ENCODE measurements at regions not wholly inside any gene's neighbourhood (a gene's known extent, or its start where the extent isn't known, plus 50 kb on each side); places are given as distances from the start of the nearest gene placed in this dataset.
"Not testable (repeated sequence)": the region's sequence is repeated elsewhere in the genome, so short reads cannot be mapped to it uniquely, and the experiment has no call there.

- no peak for DNase-seq
These were observed 138.7 kb downstream of the YTHDC2 start for GRCh38 chr5:113652161-113652560.

DNA sequence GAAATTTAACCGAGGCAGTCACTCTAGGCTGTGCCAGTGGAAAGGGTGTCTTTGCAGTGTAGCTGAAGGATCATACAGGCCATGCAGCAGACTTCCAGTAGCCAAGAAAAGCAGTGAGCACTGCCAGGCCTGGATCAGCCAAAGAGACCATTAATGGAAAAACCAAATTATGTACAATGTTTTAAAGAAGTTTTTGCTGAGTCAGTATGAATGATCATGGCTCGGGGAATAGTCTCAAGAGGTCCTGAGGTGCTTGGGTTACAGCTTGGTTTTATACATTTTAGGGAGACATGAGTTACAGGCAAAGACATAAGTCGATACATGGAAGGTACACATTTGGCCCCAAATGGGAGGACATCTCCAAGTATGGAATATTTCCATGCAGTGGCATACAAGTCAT is 141.3 kb downstream of the YTHDC2 start:
- DNase-seq, result no peak

GRCh38 chr5:113660206-113660605 is 146.7 kb downstream of the YTHDC2 start:
- DNase-seq, result no peak

DNA sequence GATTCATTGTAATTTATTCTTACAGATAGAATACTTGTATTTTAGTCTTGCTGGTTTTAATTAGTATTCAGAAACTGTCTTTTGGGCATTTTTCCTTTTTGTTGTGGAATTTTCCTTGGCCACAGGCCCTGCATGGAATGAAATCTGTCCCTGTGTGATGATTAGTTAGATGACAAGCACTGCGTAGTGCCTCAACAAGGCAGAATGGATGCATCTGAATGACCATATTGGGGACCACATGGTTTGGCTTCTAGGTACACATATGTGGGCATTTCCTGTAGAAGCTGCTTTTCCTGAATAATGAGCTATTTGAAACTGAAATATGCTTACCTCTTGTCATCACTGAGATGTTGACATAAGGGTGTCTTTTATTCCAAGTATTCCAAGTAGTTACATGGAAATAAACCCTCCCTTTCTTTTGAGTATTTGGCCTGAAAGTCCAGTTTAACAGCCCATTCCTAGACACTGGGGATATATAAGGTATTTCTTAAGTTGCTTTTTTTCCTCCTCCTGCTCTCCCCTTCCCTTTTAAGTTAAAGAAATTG is 147.3 kb downstream of the YTHDC2 start:
- no peak for DNase-seq

DNA sequence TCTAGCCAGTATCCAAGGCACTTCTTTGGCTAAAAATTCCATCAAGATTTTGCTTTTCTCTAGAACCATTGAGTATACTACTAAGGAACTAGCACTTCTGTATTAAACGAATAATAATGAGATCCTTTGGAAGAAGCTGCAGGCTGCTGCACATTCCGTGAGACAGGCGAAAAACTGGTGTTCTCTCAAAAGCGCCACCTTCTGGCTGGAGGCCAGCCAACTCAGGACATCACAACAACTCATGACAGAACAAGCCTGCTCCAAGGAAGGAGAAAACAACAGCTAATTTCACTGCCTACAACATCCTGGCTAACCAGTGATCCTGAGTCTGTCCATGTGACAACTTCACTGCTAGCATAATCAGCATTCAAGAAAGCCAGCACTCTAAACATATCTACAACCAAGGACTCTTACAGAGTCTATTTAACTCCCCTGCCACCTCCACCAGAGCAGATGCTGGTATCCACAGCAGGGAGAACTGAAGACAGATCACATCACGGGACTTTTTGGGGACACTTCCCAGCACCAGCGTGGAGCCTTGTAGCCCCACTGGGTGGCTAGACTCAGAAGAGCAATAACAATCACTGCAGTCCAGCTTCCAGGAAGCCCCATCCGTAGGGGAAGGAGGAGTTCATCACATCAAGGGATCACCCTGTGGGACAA is 150.5 kb downstream of the YTHDC2 start:
- DNase-seq, result peak in 1 of 56 donors; percentile 7

- DNase-seq, result no peak
These were observed 159.5 kb downstream of the YTHDC2 start for GRCh38 chr5:113673041-113673440.

DNA sequence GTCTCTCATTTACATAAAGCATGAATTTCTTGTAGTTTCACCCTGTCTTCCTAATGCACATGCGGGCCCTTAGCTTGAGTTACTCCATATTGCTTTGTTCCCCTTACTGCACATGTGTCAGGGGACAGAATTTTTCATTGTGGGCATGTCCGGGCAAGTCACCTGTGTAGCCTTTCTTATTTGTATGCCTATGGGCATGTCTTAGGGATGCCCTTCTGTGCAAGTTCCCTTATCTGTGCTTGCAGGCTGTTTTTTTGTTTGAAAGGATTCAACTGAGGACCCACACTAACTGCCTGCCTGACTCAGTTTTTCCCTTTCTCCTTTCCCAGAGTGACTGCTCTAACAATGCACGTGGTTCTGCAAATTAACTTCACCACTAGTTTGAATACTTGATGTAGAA is 161.7 kb downstream of the YTHDC2 start:
- DNase-seq, result no peak

DNA sequence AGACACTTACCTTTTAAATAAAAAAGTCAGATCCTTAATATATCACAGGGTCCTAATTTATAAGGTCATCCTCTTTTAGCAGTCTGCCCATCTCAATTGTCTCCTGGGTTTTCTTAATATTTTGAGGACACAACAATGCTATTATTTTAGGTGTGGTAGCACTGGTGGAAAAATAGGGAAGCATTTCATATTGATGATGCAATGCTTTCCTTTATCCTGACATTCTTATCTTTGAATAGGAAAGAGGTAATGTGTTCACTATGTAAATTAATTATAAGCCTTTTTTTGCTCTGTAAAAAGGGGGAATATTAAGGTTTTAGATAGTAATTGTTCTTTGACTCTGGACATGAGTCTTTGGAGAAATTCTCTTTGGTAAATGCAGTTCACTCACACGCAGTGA is 164.7 kb downstream of the YTHDC2 start:
- no peak for DNase-seq

DNA sequence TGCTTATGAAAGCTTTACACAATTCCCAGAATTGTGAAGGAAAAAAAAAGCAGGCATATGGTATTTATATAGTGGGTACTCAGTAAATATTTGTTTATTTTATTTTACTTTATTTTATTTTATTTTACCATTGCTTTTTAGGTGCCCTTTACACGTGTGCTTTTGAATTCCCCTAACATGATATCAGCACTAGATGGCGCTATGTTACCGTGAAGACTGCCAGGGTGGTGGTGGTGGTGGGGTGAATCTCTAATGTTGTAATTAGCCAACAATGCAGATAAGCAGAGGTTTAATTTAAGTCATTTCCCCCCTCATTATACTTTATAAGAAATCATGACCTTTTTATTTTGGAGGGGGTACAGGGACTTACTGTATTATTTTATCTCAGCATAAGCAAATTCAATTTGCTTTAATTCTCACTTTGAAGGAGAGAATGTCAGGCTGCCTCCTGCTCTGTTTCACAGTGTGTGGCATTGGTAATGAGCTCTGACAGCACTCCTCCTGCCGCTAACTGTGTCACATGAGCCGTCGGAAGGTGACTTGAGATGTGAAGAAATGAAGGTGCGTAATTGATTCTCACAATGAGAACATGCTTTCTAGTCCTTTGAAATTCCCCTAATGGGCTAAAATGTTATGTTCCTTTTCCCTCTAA is 165.6 kb downstream of the YTHDC2 start:
- DNase-seq, result peak in 22 of 56 donors; percentile 1 to 62 (median 20)

GRCh38 chr5:113680534-113680933 is 167.0 kb downstream of the YTHDC2 start:
- DNase-seq, result no peak

DNA sequence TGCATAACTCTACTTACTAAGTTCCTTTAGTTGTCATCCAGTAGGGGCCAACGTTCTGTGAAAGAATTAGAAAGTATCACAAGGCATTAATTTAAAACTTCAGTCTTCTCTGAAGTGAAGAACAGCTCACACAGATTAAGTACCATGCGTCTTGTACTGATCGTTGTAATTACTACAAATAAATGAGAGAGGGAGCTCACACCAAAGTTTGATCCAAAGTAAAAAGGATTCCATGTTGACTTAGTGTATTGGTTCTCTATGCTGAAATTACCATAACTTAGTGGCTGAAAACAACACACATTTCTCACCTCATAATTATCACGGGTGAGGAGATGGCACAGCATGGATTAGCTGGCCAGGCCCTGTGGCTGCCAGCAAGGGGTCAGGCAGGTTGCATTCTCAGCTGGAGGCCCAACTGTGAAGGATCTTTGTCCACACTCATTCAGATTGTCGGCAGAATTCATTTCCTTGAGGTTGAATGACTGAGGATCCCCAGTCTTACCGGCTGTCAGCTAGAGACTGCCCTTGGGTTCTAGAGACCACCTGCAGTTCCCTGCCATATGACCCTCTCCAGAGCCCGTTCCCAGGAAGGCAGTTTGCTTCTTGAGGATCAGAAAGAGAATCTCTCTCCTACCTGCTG is 169.1 kb downstream of the YTHDC2 start:
- DNase-seq, result no peak

GRCh38 chr5:113683211-113683610 is 169.7 kb downstream of the YTHDC2 start:
- DNase-seq, result no peak

- DNase-seq, result no peak
These were observed 173.1 kb downstream of the YTHDC2 start for GRCh38 chr5:113686599-113686998.

- no peak for DNase-seq
These were observed 176.2 kb downstream of the YTHDC2 start for GRCh38 chr5:113689647-113690046.

DNA sequence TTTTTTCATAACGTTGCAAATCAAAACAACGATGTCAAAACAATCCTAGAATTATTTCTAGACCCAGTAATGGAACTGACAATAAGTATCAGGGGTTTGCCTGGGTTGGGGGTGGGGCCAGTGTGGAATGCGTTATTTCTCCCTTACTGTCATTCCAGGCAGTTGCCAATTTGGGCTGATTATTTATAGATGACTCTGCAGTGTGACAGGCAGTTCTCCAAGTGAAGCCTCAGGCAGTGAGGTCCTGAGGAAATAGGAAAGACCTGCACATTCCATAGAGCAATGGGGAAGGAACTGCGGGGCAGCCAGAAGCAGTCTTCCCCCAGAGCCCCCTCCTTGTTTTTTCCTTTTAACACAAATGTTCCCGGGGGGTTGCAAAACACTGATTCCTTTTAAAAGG is 179.0 kb downstream of the YTHDC2 start:
- peak in 1 of 56 donors; percentile 15 for DNase-seq

GRCh38 chr5:113692891-113693457 is 179.5 kb downstream of the YTHDC2 start:
- peak in 2 of 56 donors; percentile 15 to 21 for DNase-seq

DNA sequence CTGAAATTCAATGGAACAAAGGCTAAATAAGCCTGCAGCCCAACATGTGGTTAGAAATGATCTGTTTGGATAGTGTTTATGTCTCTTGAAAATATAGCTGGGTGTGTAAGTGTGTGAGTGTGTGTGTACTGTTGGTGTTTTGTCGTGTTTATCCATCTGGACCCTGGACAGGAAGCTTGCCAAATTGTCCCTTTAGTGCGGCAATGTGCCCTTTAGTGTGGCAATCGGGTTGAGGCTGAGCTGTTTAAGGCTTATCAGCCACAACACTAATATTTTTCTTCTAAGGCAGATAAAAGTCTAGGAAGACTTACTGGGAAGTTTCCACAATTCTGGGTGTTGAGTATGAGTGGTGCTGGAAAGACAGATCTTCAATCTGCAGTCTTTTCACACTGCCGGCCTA is 180.2 kb downstream of the YTHDC2 start:
- DNase-seq, result no peak

DNA sequence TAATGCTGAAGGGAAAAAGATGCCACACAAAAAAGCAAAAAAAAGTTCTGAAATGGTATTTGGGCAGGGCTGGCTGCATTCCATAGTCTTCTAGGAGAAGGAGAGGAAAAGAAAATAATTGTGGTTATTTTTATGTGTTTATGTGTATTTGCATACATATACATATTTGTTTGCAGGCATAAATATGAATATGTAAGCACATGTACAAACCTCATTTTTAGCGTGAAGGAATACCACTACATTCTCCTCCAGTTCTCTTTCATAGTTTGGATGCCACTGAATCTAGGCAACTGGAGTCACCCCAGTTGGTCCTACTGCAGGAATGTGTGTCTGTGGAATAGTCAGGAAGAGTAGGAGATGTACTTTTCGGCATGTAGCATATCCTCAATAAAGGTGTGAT is 181.1 kb downstream of the YTHDC2 start:
- no peak for DNase-seq

DNA sequence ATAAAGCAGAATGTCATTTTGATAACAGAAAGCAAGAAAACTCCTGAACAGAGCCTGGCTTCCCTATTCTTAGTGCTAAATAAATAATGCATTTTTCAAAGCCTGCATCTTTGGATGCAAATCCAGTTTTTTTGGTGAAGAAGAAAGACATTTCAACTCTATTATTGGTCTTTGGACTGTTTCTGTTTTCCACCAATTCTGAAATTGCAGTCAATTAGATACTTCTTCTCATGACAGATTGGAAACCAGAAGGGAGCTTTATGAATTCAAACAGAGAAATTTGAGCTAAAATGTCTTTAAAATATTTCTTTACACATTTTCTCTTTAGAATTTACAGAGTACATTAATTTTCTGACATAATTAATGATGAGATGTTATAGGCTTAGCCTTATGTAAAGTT is 189.8 kb downstream of the YTHDC2 start:
- DNase-seq, result no peak

DNA sequence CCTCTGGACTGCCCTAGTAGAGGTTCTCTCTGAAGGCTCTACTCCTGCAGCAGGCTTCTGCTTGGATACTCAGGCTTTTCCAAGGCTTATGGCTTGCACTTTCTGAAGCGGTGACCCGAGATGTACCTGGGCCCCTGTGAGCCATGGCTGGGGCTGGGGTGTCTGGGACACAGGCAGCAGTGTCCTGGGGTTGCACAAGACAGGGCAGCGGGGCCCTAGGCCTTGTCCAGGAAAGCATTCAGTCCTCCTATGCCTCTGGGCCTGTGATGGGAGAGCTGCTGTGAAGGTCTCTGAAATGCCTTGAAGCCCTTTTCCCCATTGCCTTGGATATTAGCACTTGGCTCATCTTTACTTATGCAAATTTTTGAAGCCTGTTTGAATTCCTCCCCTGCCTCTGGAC is 192.2 kb downstream of the YTHDC2 start:
- DNase-seq, result no peak

GRCh38 chr5:113713051-113713450 is 199.6 kb downstream of the YTHDC2 start:
- no peak for DNase-seq

DNA sequence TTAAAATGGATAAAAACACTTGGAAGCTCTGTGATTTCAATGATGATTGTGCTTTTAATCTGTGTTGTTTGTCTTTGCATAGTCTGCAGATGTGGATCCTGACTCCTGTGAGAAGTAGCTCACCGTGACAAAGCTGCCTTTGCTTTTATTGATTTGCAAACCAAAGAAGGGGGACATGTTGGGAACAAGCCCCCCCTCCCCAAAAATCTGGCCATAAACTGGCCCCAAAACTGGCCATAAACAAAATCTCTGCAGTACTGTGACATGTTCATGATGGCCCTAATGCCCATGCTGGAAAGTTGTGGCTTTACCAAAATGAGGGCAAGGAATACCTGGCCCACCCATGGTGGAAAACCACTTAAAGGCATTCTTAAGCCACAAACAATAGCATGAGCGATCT is 202.4 kb downstream of the YTHDC2 start:
- not testable (repeated sequence) for DNase-seq
